Liver (tissue), 3 donors: ENCODE measurements at regions not wholly inside any gene's neighbourhood (a gene's known extent, or its start where the extent isn't known, plus 50 kb on each side); places are given as distances from the start of the nearest gene placed in this dataset.

Experiments
- ATF3 ChIP-seq: IDR thresholded peaks from 2 replicates; pipeline ENCODE4 v1.6.1; 2016; ENCODE audit warnings: antibody characterized with exemption
- CTCF ChIP-seq: fragments of 150-350 bp; IDR thresholded peaks from 2 replicates; pipeline ENCODE4 v1.5.1; 2017; ENCODE audit warnings: improper control_type of control experiment, low read depth, low read length; ENCODE audit not compliant: missing input control
- NR2F2 ChIP-seq: IDR thresholded peaks from 2 replicates; pipeline ENCODE4 v1.6.1; 2016; ENCODE audit warnings: antibody characterized with exemption
- REST ChIP-seq: IDR thresholded peaks from 2 replicates; pipeline ENCODE4 v1.6.1; 2016; ENCODE audit warnings: antibody characterized with exemption, mild to moderate bottlenecking
- donor health status: healthy.
- donor health status: healthy.

GRCh38 chr7:17060051-17060450, 178.3 kb upstream of the AGR3 start:
- TF ChIP-seq ATF3, result no peak
- no peak for TF ChIP-seq NR2F2
- no peak for TF ChIP-seq CTCF
- TF ChIP-seq REST, result no peak
